ENCODE measurements at regions not wholly inside any gene's neighbourhood (a gene's known extent, or its start where the extent isn't known, plus 50 kb on each side); places are given as distances from the start of the nearest gene placed in this dataset.
"Not testable (repeated sequence)": the region's sequence is repeated elsewhere in the genome, so short reads cannot be mapped to it uniquely, and the experiment has no call there.

DNA sequence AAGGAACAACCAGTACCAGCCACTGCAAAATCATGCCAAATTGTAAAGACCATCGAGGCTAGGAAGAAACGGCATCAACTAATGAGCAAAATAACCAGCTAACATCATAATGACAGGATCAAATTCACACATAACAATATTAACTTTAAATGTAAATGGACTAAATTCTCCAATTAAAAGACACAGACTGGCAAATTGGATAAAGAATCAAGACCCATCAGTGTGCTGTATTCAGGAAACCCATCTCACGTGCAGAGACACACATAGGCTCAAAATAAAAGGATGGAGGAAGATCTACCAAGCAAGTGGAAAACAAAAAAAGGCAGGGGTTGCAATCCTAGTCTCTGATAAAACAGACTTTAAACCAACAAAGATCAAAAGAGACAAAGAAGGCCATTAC, 97.6 kb downstream of the GPX5 start:
- H3K4me3 Mint-ChIP-seq; H3K27ac Mint-ChIP-seq; H3K9me3 Mint-ChIP-seq (ENCODE audit: low read depth); H3K36me3 Mint-ChIP-seq (ENCODE audit: low read depth); CTCF ChIA-PET; H3K4me1 Mint-ChIP-seq; intact Hi-C loops (cut with DNase I, micrococcal nuclease); POLR2A ChIA-PET; ATAC-seq; DNase-seq: not testable (repeated sequence)
- peaks cover 27% of the 10 kb centered on the region for H3K27me3 Mint-ChIP-seq

DNA sequence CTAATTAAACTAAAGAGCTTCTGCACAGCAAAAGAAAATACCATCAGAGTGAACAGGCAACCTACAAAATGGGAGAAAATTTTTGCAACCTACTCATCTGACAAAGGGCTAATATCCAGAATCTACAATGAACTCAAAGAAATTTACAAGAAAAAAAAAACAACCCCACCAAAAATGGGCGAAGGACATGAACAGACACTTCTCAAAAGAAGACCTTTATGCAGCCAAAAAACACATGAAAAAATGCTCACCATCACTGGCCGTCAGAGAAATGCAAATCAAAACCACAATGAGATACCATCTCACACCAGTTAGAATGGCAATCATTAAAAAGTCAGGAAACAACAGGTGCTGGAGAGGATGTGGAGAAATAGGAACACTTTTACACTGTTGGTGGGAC, 100.7 kb downstream of the GPX5 start:
- ATAC-seq; intact Hi-C loops (cut with DNase I, micrococcal nuclease); POLR2A ChIA-PET; H3K4me3 Mint-ChIP-seq; H3K9me3 Mint-ChIP-seq (ENCODE audit: low read depth); CTCF ChIA-PET; H3K4me1 Mint-ChIP-seq; H3K36me3 Mint-ChIP-seq (ENCODE audit: low read depth); H3K27ac Mint-ChIP-seq; DNase-seq: not testable (repeated sequence)
- peaks cover 24% of the 10 kb centered on the region for H3K27me3 Mint-ChIP-seq

DNA sequence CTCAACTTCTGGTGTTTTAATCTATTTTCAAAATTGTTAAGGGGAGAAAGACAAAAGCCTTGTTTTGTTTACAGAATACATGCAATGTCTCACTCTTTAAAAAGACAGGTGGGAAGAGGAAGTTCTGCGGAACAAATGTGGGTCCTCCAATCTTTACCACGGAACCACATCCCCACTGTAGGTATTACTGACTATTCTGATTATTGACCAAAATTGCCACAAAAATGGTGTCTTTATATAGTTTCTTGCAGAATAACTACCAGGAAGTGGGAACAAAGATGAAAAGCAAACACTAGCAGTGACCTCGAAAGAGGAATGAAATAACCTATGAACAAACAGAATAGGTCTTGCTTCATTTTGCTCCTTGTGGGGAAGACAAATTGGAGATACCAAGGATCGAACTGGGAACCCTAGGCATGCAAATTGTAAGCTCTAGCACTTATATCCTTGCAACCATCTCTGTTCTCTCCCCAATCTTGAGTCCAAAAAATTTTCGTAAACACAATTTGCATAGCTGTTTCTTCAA, 106.7 kb downstream of the GPX5 start:
- CTCF ChIA-PET: no interaction called here
- ATAC-seq (no peak), DNase-seq (no peak)
- peaks cover 63% of the 10 kb centered on the region for H3K27me3 Mint-ChIP-seq
- H3K27ac Mint-ChIP-seq: no peak overlapping the region
- peaks cover 14% of the 10 kb centered on the region for H3K4me1 Mint-ChIP-seq
- no peak overlapping the region for H3K4me3 Mint-ChIP-seq
- intact Hi-C loops (cut with DNase I, micrococcal nuclease): loop anchor here in 1 of 2 experiments (10.0 kb wide), 1 partner anchor 142 kb away; no protein-coding TSS in a partner anchor
- POLR2A ChIA-PET: no interaction called here
- H3K9me3 Mint-ChIP-seq (ENCODE audit: low read depth): no peaks in the 10 kb centered on the region
- H3K36me3 Mint-ChIP-seq (ENCODE audit: low read depth): no peaks in the 10 kb centered on the region

DNA sequence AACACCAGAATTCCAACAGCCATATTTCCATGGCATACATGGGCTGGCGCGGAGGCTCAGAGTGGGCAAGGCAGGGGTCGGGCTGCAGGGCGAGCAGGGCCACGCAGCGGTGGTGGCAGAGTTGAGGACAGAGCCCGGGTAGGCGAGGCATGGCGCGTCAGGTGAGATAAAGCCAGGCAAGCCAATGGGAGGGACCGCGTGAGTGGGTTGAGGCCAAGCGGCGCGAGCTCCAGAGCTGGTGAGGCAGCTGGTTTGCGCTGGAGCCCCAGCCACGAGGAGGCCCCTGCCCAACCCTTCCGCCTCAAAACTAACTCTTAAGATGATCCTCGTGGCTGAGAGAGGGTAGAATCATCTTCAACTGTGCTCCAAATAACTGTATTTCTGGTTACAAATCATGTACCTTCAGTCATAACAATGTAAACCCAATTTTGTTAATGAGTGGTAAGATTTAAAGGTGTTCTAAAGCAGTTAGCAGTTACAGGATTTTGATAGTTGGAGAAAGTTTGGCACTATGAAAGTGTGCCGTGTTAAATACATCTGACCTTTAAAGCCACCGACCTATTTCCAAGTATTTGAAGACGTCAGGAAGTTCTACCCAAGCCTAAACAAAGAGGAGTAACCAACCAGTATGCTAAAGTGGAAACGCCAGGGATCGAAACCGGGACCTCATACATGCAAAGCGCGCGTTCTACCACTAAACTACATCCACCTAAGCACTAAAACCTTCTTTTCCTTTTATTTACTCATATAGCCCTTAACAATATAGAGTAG, 107.9 kb downstream of the GPX5 start:
- no peaks in the 10 kb centered on the region for H3K36me3 Mint-ChIP-seq (ENCODE audit: low read depth)

DNA sequence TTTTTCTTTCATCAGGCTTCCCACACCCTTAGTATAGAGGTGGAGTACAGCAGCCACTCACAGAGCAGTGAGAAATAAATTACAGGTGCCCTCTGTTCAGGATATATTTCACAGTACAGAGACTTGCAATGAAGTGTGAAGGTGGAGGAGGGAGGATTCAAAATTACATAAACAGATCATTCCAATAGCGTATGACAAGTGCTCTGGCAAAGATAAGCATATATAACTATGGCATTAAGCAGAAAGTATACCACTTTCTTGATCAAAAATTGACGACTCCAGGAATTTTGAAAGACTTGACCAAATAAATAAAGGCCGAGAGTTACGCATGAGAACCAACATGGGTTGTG, 108.7 kb downstream of the GPX5 start:
- Mint-ChIP-seq H3K27me3 (peaks cover 70% of the 10 kb centered on the region), H3K27ac (no peak overlapping the region), H3K4me1 (peaks cover 14% of the 10 kb centered on the region), H3K36me3 (ENCODE audit: low read depth) (no peaks in the 10 kb centered on the region), H3K4me3 (peak overlapping the region; percentile 46), H3K9me3 (ENCODE audit: low read depth) (no peaks in the 10 kb centered on the region)
- ChIA-PET POLR2A (no interaction called here), CTCF (no interaction called here)
- intact Hi-C loops (cut with DNase I, micrococcal nuclease): loop anchor here in 1 of 2 experiments (10.0 kb wide), 1 partner anchor 140 kb away; no protein-coding TSS in a partner anchor
- DNase-seq: no peak
- ATAC-seq: no peak

More for the DNA sequence above, 107.9 kb downstream of the GPX5 start:
- Mint-ChIP-seq H3K27ac (no peak overlapping the region), H3K4me3 (no peak overlapping the region), H3K9me3 (ENCODE audit: low read depth) (no peaks in the 10 kb centered on the region), H3K27me3 (peaks cover 63% of the 10 kb centered on the region), H3K4me1 (peaks cover 14% of the 10 kb centered on the region)
- ATAC-seq (no peak), DNase-seq (no peak)
- intact Hi-C loops (cut with DNase I, micrococcal nuclease): loop anchor here in 1 of 2 experiments (10.0 kb wide), 1 partner anchor 141 kb away; no protein-coding TSS in a partner anchor
- ChIA-PET POLR2A (no interaction called here), CTCF (no interaction called here)

DNA sequence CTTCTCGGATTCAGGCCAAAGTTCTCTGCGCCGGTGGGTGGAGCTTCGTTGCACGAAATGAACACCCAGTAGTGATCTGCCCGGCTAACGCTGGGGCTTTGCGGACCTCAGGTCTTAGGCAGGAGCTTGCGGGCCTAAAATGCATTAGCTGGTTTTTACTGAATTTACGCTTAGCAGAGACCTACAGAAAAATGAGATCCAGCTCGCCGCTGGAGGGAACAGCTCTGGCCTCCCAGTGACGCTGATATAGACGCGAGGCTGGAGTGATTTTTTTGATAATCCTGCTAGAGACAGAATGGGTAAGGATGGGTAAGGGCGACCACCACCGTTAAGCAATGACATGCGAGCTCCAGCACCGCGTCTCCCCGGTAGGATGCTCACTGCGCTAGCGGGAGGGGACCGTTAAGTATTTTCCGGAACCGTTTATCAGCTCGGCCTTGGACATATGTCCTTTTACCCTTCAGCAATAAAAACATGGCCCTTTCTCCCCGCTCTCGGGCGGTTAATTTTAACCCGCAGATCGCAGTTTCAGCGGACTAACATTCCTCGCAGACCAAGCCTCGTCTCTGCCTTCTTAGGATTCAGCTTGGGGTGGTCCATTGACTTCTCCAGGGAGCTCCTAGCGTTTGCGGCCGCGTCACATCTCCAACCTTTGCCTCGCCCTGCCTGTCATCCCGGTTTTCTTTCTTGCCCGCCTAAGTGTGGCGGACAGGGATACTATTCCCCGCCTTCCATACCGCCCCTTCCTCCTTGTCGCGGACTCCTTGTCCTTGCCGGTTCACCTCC, 109.3 kb downstream of the GPX5 start:
- H3K4me1 Mint-ChIP-seq: peaks cover 14% of the 10 kb centered on the region
- no peak overlapping the region for H3K27ac Mint-ChIP-seq
- POLR2A ChIA-PET: no interaction called here
- DNase-seq (no peak), ATAC-seq (no peak)
- no peaks in the 10 kb centered on the region for H3K9me3 Mint-ChIP-seq (ENCODE audit: low read depth)
- H3K27me3 Mint-ChIP-seq: peaks cover 70% of the 10 kb centered on the region
- intact Hi-C loops (cut with DNase I, micrococcal nuclease): loop anchor here in 1 of 2 experiments (10.0 kb wide), 1 partner anchor 140 kb away; no protein-coding TSS in a partner anchor
- CTCF ChIA-PET: no interaction called here
- H3K36me3 Mint-ChIP-seq (ENCODE audit: low read depth): no peaks in the 10 kb centered on the region
- H3K4me3 Mint-ChIP-seq: peak overlapping the region; percentile 46

DNA sequence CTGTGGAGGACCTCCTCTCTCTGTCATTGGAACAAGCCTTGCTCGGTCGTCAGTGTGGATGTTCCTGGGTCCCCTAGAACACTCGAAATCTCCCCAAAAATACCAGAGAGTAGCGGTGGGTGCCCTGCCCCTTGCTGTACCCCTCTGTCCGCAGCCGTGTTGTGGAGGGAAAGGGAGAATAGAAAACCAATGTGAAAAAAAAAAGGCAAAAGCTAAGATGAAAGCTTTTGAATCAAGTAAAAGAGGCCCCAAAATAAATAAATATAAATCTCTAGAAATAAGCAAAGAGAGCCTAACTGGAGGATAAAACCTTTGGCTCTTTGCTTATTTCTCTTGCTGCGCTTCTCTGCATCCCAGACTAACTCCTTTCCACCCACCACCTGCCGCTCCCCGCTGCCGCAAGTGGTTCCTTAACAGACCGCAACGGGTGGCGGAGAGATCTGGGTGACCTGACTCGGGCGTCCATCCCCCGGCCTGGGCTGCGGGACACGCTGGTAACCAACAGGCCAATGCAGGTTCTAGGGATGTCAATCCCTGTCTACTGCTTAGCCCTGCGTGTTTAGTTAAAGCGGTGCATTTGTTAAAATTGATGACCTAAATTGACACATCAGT, 110.0 kb downstream of the GPX5 start:
- DNase-seq (no peak), ATAC-seq (no peak)
- POLR2A ChIA-PET: no interaction called here
- intact Hi-C loops (cut with DNase I, micrococcal nuclease): loop anchor here in 1 of 2 experiments (10.0 kb wide), 1 partner anchor 139 kb away; no protein-coding TSS in a partner anchor
- Mint-ChIP-seq H3K36me3 (ENCODE audit: low read depth) (no peaks in the 10 kb centered on the region), H3K4me3 (peak overlapping the region; percentile 46), H3K4me1 (peaks cover 14% of the 10 kb centered on the region), H3K27me3 (peaks cover 64% of the 10 kb centered on the region), H3K9me3 (ENCODE audit: low read depth) (no peaks in the 10 kb centered on the region), H3K27ac (no peak overlapping the region)
- CTCF ChIA-PET: no interaction called here

DNA sequence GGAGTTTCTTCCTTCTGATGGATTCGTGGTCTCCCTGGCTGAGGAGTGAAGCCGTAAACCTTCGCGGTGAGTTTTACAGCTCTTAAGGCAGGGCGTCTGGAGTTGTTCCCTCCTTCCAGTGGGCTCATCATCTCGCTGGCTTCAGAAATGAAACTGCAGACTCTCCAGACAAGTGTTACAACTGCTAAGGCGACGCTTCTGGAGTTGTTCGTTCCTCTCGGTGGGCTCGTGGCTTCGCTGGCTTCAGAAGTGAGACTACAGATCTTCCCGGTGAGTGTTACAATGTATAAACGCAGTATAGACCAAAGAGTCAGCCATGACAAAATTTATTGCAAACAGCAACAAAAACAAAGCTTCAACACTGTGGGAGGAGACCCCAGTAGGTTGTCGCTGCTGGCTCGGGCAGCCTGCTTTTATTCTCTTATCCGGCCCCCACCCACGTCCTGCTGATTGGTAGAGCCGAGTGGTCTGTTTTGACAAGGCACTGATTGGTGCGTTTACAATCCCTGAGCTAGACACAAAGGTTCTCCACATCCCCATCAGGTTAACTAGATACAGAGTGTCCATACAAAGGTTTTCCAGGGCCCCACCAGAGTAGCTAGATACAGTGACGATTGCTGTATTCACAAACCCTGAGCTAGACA, 113.2 kb downstream of the GPX5 start:
- DNase-seq: no peak
- H3K27ac Mint-ChIP-seq: no peak overlapping the region
- ChIA-PET CTCF (interaction anchor here (0.7 kb wide), 2 partner anchors 90 to 198 kb away, joined by 3 read pairs; no protein-coding TSS in a partner anchor), POLR2A (no interaction called here)
- H3K4me3 Mint-ChIP-seq: no peak overlapping the region
- peaks cover 14% of the 10 kb centered on the region for H3K4me1 Mint-ChIP-seq
- H3K27me3 Mint-ChIP-seq: peaks cover 50% of the 10 kb centered on the region
- H3K36me3 Mint-ChIP-seq (ENCODE audit: low read depth): no peaks in the 10 kb centered on the region
- no peak for ATAC-seq
- intact Hi-C loops (cut with DNase I, micrococcal nuclease): loop anchor here in 1 of 2 experiments (10.0 kb wide), 1 partner anchor 136 kb away; no protein-coding TSS in a partner anchor
- H3K9me3 Mint-ChIP-seq (ENCODE audit: low read depth): no peaks in the 10 kb centered on the region

DNA sequence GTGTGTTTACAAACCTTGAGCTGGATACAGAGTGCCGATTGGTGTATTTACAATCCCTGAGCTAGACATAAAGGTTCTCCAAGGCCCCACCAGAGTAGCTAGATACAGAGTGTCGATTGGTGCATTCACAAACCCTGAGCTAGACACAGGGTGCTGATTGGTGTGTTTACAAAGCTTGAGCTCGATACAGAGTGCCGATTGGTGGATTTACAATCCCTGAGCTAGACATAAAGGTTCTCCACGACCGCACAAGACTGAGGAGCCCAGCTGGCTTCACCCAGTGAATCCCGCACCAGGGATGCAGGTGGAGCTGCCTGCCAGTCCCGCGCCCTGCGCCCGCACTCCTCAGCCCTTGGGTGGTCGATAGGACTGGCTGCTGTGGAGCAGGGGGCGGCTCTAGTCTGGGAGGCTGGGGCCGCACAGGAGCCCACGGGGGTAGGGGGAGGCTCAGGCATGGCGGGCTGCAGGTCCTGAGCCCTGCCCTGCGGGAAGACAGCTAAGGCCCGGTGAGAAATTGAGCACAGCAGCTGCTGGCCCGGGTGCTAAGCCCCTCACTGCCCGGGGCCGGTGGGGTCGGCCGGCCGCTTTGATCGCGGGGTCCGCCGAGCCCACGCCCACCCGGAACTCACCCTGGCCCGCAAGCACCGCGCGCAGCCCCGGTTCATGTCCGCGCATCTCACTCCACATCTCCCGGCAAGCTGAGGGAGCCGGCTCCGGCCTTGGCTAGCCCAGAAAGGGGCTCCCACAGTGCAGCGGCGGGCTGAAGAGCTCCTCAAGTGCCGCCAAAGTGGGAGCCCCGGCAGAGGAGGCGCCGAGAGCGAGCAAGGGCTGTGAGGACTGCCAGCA, 114.0 kb downstream of the GPX5 start:
- CTCF ChIA-PET: interaction anchor here (0.7 kb wide), 2 partner anchors 91 to 199 kb away, joined by 3 read pairs; no protein-coding TSS in a partner anchor
- POLR2A ChIA-PET; H3K4me3 Mint-ChIP-seq; H3K9me3 Mint-ChIP-seq (ENCODE audit: low read depth); H3K27ac Mint-ChIP-seq; DNase-seq; ATAC-seq; H3K36me3 Mint-ChIP-seq (ENCODE audit: low read depth): not testable (repeated sequence)
- Mint-ChIP-seq H3K27me3 (peaks cover 46% of the 10 kb centered on the region), H3K4me1 (peaks cover 11% of the 10 kb centered on the region)
- intact Hi-C loops (cut with DNase I, micrococcal nuclease): loop anchor here in 1 of 2 experiments (10.0 kb wide), 1 partner anchor 135 kb away; no protein-coding TSS in a partner anchor

DNA sequence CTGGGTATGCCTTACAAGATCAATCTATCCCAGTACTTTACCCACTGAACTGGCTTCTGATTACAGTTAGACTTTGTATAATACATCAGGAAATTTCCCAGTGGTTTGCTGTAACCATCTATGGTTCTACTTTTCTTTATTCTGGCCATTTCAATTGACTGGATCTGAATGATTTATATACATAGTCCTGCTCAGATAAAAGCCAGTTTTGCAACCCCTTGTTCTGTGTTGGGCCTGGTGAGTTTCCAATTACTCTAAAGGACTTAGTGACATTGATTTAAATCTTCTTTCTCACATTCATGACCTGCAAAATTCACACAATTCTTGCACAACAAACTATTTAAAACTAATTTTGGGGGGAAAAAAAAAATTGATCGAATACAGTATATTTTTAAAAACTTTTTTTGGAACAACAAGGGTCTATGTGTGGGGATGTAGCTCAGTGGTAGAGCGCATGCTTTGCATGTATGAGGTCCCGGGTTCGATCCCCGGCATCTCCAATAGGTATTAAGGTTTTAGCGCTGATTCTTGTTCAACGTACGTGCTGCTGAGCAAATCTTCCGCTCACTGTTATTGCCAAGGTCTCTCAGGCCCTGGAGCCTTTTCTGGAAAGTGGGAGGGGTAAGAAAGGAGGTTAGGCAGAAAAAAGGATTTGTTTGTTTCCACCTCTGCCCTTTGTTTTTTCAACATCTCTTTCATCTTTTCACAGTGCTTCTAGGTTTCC, 117.5 kb downstream of the GPX5 start:
- peak overlapping the region; percentile 34 for H3K4me3 Mint-ChIP-seq
- DNase-seq (peak; percentile 75), ATAC-seq (peak; percentile 49)
- H3K9me3 Mint-ChIP-seq (ENCODE audit: low read depth): no peaks in the 10 kb centered on the region
- ChIA-PET POLR2A (no interaction called here), CTCF (no interaction called here)
- H3K4me1 Mint-ChIP-seq: peaks cover under 1% of the 10 kb centered on the region
- H3K27me3 Mint-ChIP-seq: peaks cover 31% of the 10 kb centered on the region
- intact Hi-C loops (cut with DNase I, micrococcal nuclease): no loop called here
- no peak overlapping the region for H3K27ac Mint-ChIP-seq
- no peaks in the 10 kb centered on the region for H3K36me3 Mint-ChIP-seq (ENCODE audit: low read depth)
